Right lobe of liver (tissue), 6 donors: ENCODE measurements at regions not wholly inside any gene's neighbourhood (a gene's known extent, or its start where the extent isn't known, plus 50 kb on each side); places are given as distances from the start of the nearest gene placed in this dataset.

Experiments used
- ATAC-seq, 4 donors: fragments of 200-7000 bp; cut with Tn5 transposase; one replicate each; pipeline ENCODE4 v1.9.1; 2020; ENCODE audit warnings: mild to moderate bottlenecking in 4 of 4, moderate library complexity in 4 of 4
- DNase-seq, 3 donors: peaks; one replicate each; pipeline ENCODE4 v3.0.0-alpha.2; 2020
- H3K27ac ChIP-seq, 3 donors: fragments of 200-600 bp; one replicate each; pipeline ENCODE4 v1.8.0; 2022
- H3K27me3 ChIP-seq, 2 donors: fragments of 200-600 bp; one replicate each; pipeline ENCODE4 v1.8.0; 2022
- H3K36me3 ChIP-seq, 4 donors: fragments of 200-600 bp; sonication (generic) in 1 of 4; one replicate each; pipeline versions ENCODE4 v1.5.1 to v1.8.0; 2017 to 2022; ENCODE audit warnings: control low read depth in 1 of 4
- H3K4me1 ChIP-seq, 4 donors: fragments of 200-600 bp; sonication (generic) in 1 of 4; one replicate each; pipeline versions ENCODE4 v1.5.1 to v1.8.0; 2017 to 2022; ENCODE audit warnings: control low read depth in 1 of 4
- H3K4me3 ChIP-seq, 3 donors: fragments of 200-600 bp; one replicate each; pipeline ENCODE4 v1.8.0; 2022
- H3K9me3 ChIP-seq, 4 donors: fragments of 200-600 bp; sonication (generic) in 1 of 4; one replicate each; pipeline versions ENCODE4 v1.5.1 to v1.8.0; 2017 to 2022; ENCODE audit warnings: control low read depth in 1 of 4
- CTCF ChIP-seq, 4 donors: fragments of 200-600 bp in 3 of 4; fragments of 450-650 bp in 1 of 4; IDR thresholded peaks; one replicate each; pipeline versions ENCODE4 v1.5.1 to v1.8.0; 2016 to 2022; ENCODE audit warnings: antibody characterized with exemption in 4 of 4, mild to moderate bottlenecking in 2 of 4
- POLR2A ChIP-seq: fragments of 450-650 bp; IDR thresholded peaks from one replicate; pipeline ENCODE4 v1.6.1; 2017; ENCODE audit warnings: antibody characterized with exemption, mild to moderate bottlenecking
- WGBS: methylation state at CpG from one replicate; pipeline ENCODE4 v1.1.6; 2018; ENCODE audit warnings: low coverage, low lambda C conversion rate; ENCODE audit not compliant: insufficient coverage; ENCODE audit errors: missing lambda C conversion rate; 5-methylcytosine and 5-hydroxymethylcytosine counted together
- intact Hi-C, 2 donors: fragments of 100-400 bp; cut with DNase I; formaldehyde crosslinking; loops; one replicate each; pipeline versions ENCODE4 v1.11.2 to v1.14.1; 2022
- donor health status: DM: no; HTN: yes; CAD: no.
- donor health status: DM: no; HTN: no; CAD: no.
- donor health status: DM: no; HTN: no; CAD: no.
- donor health status: DM: no; HTN: yes; CAD: no.
- donor health status: DM: no; HTN: yes; CAD: no.

GRCh38 chr7:42511027-42511426 is 274.0 kb upstream of the GLI3 start:
- WGBS = 53% methylated on average over 2 of the region's 2 CpGs
- DNase-seq = no peak
- no peak for TF ChIP-seq POLR2A
- TF ChIP-seq CTCF (IDR thresholded peaks at IDR 0.05) = no peak
- H3K4me1 ChIP-seq = no peaks in the 10 kb centered on the region
- no peak overlapping the region for H3K27ac ChIP-seq
- ATAC-seq = no peak
- H3K9me3 ChIP-seq = no peaks in the 10 kb centered on the region
- no peaks in the 10 kb centered on the region for H3K27me3 ChIP-seq
- H3K36me3 ChIP-seq = no peaks in the 10 kb centered on the region
- intact Hi-C loops = no loop called here
- no peak overlapping the region for H3K4me3 ChIP-seq

- Histone ChIP-seq H3K4me3 (no peak overlapping the region), H3K36me3 (no peaks in the 10 kb centered on the region), H3K27ac (no peak overlapping the region), H3K27me3 (no peaks in the 10 kb centered on the region), H3K9me3 (no peaks in the 10 kb centered on the region), H3K4me1 (no peaks in the 10 kb centered on the region)
- intact Hi-C loops = no loop called here
- DNase-seq (no peak), ATAC-seq (no peak)
- WGBS = 64% methylated on average over 1 of the region's 1 CpG
- TF ChIP-seq CTCF (IDR thresholded peaks at IDR 0.05) = no peak
- no peak for TF ChIP-seq POLR2A
These were observed 269.1 kb upstream of the GLI3 start for GRCh38 chr7:42506097-42506496.

- no peaks in the 10 kb centered on the region for H3K36me3 ChIP-seq
- WGBS = 46% methylated on average over 1 of the region's 1 CpG
- DNase-seq = no peak
- no peaks in the 10 kb centered on the region for H3K4me1 ChIP-seq
- no peak overlapping the region for H3K4me3 ChIP-seq
- H3K27ac ChIP-seq = no peak overlapping the region
- intact Hi-C loops = no loop called here
- peaks cover 0 to 9% of the 10 kb centered on the region in 2 donors for H3K27me3 ChIP-seq
- TF ChIP-seq CTCF (IDR thresholded peaks at IDR 0.05) (no peak), POLR2A (no peak)
- no peak for ATAC-seq
- H3K9me3 ChIP-seq = no peaks in the 10 kb centered on the region
These were observed 265.0 kb upstream of the GLI3 start for GRCh38 chr7:42502022-42502421.

GRCh38 chr7:42495256-42495655 is 258.2 kb upstream of the GLI3 start:
- intact Hi-C loops = no loop called here
- H3K27ac ChIP-seq = no peak overlapping the region

More at GRCh38 chr7:42495256-42495655, 258.2 kb upstream of the GLI3 start:
- Histone ChIP-seq H3K36me3 (no peaks in the 10 kb centered on the region), H3K4me3 (no peak overlapping the region), H3K4me1 (peaks cover 0 to 8% (median 0%) of the 10 kb centered on the region in 4 donors), H3K9me3 (no peaks in the 10 kb centered on the region), H3K27me3 (peaks cover 0 to 9% of the 10 kb centered on the region in 2 donors)
- ATAC-seq (no peak), DNase-seq (no peak)
- TF ChIP-seq CTCF (IDR thresholded peaks at IDR 0.05) (no peak), POLR2A (no peak)
- WGBS = 71% methylated on average over 3 of the region's 3 CpGs
